DMS53 treated with DMSO at 0.1 percent for 48 hours (cell line): ENCODE measurements at regions not wholly inside any gene's neighbourhood (a gene's known extent, or its start where the extent isn't known, plus 50 kb on each side); places are given as distances from the start of the nearest gene placed in this dataset.
"Not testable (repeated sequence)": the region's sequence is repeated elsewhere in the genome, so short reads cannot be mapped to it uniquely, and the experiment has no call there.

Experiments
- DNase-seq: peaks from one replicate; lab custom pipeline; 2025; ENCODE audit not compliant: unreplicated experiment; lab: John Stamatoyannopoulos, UW

GRCh38 chr2:155913356-155913755 is 419.2 kb downstream of the NR4A2 start:
- no peak for DNase-seq

GRCh38 chr2:155908567-155908966 is 424.0 kb downstream of the NR4A2 start:
- no peak for DNase-seq

- no peak for DNase-seq
Observed at GRCh38 chr2:155907211-155907610, 425.3 kb downstream of the NR4A2 start.

GRCh38 chr2:155905657-155906056 is 426.9 kb downstream of the NR4A2 start:
- no peak for DNase-seq

- no peak for DNase-seq
Observed at GRCh38 chr2:155904720-155905119, 427.8 kb downstream of the NR4A2 start.

- no peak for DNase-seq
Observed at GRCh38 chr2:155902635-155903034, 429.9 kb downstream of the NR4A2 start.

GRCh38 chr2:155895016-155895415 is 437.5 kb downstream of the NR4A2 start:
- DNase-seq: no peak

GRCh38 chr2:155880382-155880781 is 452.1 kb downstream of the NR4A2 start:
- DNase-seq: not testable (repeated sequence)

- not testable (repeated sequence) for DNase-seq
Observed at GRCh38 chr2:155879900-155880299, 452.6 kb downstream of the NR4A2 start.

- no peak for DNase-seq
Observed at GRCh38 chr2:155872396-155872795, 460.1 kb downstream of the NR4A2 start.

- DNase-seq: no peak
Observed at GRCh38 chr2:155871940-155872339, 460.6 kb downstream of the NR4A2 start.

GRCh38 chr2:155867564-155867963 is 465.0 kb downstream of the NR4A2 start:
- no peak for DNase-seq

- no peak for DNase-seq
Observed at GRCh38 chr2:155866477-155866876, 466.0 kb downstream of the NR4A2 start.

GRCh38 chr2:155852156-155852555 is 480.4 kb downstream of the NR4A2 start:
- no peak for DNase-seq

GRCh38 chr2:155846259-155846658 is 486.3 kb downstream of the NR4A2 start:
- no peak for DNase-seq

- DNase-seq: no peak
Observed at GRCh38 chr2:155844461-155844860, 488.1 kb downstream of the NR4A2 start.

GRCh38 chr2:155842103-155842502 is 490.4 kb downstream of the NR4A2 start:
- DNase-seq: no peak

GRCh38 chr2:155841442-155841841 is 491.1 kb downstream of the NR4A2 start:
- no peak for DNase-seq

GRCh38 chr2:155840661-155841060 is 491.9 kb downstream of the NR4A2 start:
- DNase-seq: no peak

- DNase-seq: no peak
Observed at GRCh38 chr2:155839991-155840390, 492.5 kb downstream of the NR4A2 start.

GRCh38 chr2:155839436-155839835 is 493.1 kb downstream of the NR4A2 start:
- DNase-seq: no peak

- no peak for DNase-seq
Observed at GRCh38 chr2:155836439-155836838, 496.1 kb downstream of the NR4A2 start.

- no peak for DNase-seq
Observed at GRCh38 chr2:155830817-155831579, 501.5 kb downstream of the NR4A2 start.
